Stimulated activated CD4-positive, alpha-beta T cell treated with anti-CD3 and anti-CD28 coated beads, Interleukin-1b, Interleukin-23, amount 100 ng/mL, for 24 hours (primary cell): ENCODE measurements at regions not wholly inside any gene's neighbourhood (a gene's known extent, or its start where the extent isn't known, plus 50 kb on each side); places are given as distances from the start of the nearest gene placed in this dataset.

ENCODE experiments used
- DNase-seq, 4 experiments: peaks; one replicate each; pipeline ENCODE4 v3.0.0-alpha.2; 2020; ENCODE audit warnings: low read depth in 4 of 4, low spot score in 1 of 4

GRCh38 chr21:35651196-35651595 lies 409.1 kb downstream of the SETD4 start:
- no peak for DNase-seq

- DNase-seq: no peak
These were observed 411.1 kb downstream of the SETD4 start for GRCh38 chr21:35649186-35649585.

GRCh38 chr21:35648512-35648911 lies 411.8 kb downstream of the SETD4 start:
- DNase-seq: no peak

- no peak for DNase-seq
These were observed 413.7 kb downstream of the SETD4 start for GRCh38 chr21:35646606-35647005.

- no peak for DNase-seq
These were observed 414.3 kb downstream of the SETD4 start for GRCh38 chr21:35645991-35646390.

GRCh38 chr21:35644523-35644922 lies 415.8 kb downstream of the SETD4 start:
- DNase-seq: no peak

- DNase-seq: no peak
These were observed 417.1 kb downstream of the SETD4 start for GRCh38 chr21:35643176-35643575.

GRCh38 chr21:35641271-35642016 lies 418.9 kb downstream of the SETD4 start:
- DNase-seq: no peak

GRCh38 chr21:35637431-35637830 lies 422.9 kb downstream of the SETD4 start:
- DNase-seq: no peak

GRCh38 chr21:35635994-35636393 lies 424.3 kb downstream of the SETD4 start:
- DNase-seq: no peak

GRCh38 chr21:35635261-35635660 lies 425.1 kb downstream of the SETD4 start:
- DNase-seq: no peak

GRCh38 chr21:35633501-35633900 lies 426.8 kb downstream of the SETD4 start:
- DNase-seq: no peak

- DNase-seq: no peak
These were observed 427.6 kb downstream of the SETD4 start for GRCh38 chr21:35632711-35633110.

GRCh38 chr21:35628316-35628715 lies 432.0 kb downstream of the SETD4 start:
- no peak for DNase-seq

- no peak for DNase-seq
These were observed 432.9 kb downstream of the SETD4 start for GRCh38 chr21:35627462-35627861.

- no peak for DNase-seq
These were observed 434.8 kb downstream of the SETD4 start for GRCh38 chr21:35625576-35625975.

GRCh38 chr21:35624901-35625300 lies 435.4 kb downstream of the SETD4 start:
- DNase-seq: no peak

GRCh38 chr21:35622612-35623011 lies 437.7 kb downstream of the SETD4 start:
- no peak for DNase-seq

- no peak for DNase-seq
These were observed 441.1 kb downstream of the SETD4 start for GRCh38 chr21:35619184-35619583.

GRCh38 chr21:35617491-35617890 lies 442.8 kb downstream of the SETD4 start:
- no peak for DNase-seq

GRCh38 chr21:35616090-35616489 lies 444.2 kb downstream of the SETD4 start:
- DNase-seq: no peak

- no peak for DNase-seq
These were observed 445.0 kb downstream of the SETD4 start for GRCh38 chr21:35615325-35615724.

GRCh38 chr21:35614396-35614921 lies 445.9 kb downstream of the SETD4 start:
- no peak for DNase-seq
